ENCODE measurements at regions not wholly inside any gene's neighbourhood (a gene's known extent, or its start where the extent isn't known, plus 50 kb on each side); places are given as distances from the start of the nearest gene placed in this dataset.

DNA sequence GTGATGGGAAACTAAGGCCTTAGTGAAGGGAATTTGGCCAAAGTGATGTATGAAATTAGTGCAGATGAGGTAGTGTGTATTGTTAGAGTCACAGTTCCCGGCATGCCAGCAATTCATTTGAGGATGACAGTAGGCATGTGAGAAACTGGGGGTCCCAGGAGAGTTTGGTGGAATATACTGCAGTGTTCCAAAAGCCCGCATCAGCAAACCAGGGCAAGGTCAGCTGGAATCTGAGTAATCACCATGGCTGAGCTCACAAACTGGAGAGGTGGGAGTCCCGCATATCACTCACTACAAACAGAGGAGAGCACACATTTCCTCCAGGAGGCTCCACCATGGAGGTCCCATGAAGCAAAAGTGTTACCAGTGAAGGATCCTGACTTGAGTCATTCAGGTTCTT lies 740.7 kb downstream of the TNS3 start:
- Histone ChIP-seq H3K9me3 (replicated peaks in 1 of 3) (no peaks in the 10 kb centered on the region), H3K27me3 (no peaks in the 10 kb centered on the region), H3K27ac (no peak overlapping the region), H3K4me1 (replicated peaks in 1 of 2) (no peaks in the 10 kb centered on the region), H3K4me3 (no peak overlapping the region), H3K36me3 (replicated peaks in 1 of 2) (no peaks in the 10 kb centered on the region)
- WGBS, 4 donors = 71 to 79% (median 72%) methylated on average over 3 of the region's 3 CpGs
- intact Hi-C loops (cut with DNase I) = no loop called here
- TF ChIP-seq POLR2A (IDR thresholded peaks at IDR 0.05) = no peak
- TF ChIP-seq, protein P1, sequence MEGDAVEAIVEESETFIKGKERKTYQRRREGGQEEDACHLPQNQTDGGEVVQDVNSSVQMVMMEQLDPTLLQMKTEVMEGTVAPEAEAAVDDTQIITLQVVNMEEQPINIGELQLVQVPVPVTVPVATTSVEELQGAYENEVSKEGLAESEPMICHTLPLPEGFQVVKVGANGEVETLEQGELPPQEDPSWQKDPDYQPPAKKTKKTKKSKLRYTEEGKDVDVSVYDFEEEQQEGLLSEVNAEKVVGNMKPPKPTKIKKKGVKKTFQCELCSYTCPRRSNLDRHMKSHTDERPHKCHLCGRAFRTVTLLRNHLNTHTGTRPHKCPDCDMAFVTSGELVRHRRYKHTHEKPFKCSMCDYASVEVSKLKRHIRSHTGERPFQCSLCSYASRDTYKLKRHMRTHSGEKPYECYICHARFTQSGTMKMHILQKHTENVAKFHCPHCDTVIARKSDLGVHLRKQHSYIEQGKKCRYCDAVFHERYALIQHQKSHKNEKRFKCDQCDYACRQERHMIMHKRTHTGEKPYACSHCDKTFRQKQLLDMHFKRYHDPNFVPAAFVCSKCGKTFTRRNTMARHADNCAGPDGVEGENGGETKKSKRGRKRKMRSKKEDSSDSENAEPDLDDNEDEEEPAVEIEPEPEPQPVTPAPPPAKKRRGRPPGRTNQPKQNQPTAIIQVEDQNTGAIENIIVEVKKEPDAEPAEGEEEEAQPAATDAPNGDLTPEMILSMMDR (IDR thresholded peaks at IDR 0.05) = no peak
- DNase-seq = no peak

DNA sequence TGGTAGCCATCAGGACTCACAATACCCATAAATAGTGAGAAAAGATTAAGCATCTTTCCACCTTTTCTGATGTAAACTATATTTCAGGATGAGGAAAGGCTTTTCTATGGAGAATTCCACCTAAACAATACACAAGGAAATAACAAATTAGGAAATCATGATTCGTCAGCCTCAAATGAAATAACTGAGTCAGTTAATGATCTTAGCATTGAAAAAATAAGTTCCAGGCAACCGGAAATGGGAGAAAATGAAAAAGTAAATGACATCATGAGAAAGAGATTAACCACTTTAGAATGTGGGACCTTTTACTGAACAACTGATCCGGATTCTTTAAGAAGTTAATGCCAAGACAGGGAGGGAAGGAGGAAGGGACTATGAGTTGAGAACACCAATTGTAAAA lies 742.3 kb downstream of the TNS3 start:
- Histone ChIP-seq H3K9me3 (replicated peaks in 1 of 3) (no peaks in the 10 kb centered on the region), H3K27me3 (no peaks in the 10 kb centered on the region), H3K27ac (no peak overlapping the region), H3K4me3 (no peak overlapping the region), H3K36me3 (replicated peaks in 1 of 2) (no peaks in the 10 kb centered on the region), H3K4me1 (replicated peaks in 1 of 2) (no peaks in the 10 kb centered on the region)
- TF ChIP-seq, protein P1 (IDR thresholded peaks at IDR 0.05) = no peak
- no peak for TF ChIP-seq POLR2A (IDR thresholded peaks at IDR 0.05)
- intact Hi-C loops (cut with DNase I) = no loop called here
- DNase-seq = no peak
- 51 to 94% (median 89%) methylated on average over 3 of the region's 3 CpGs for WGBS, 4 donors

DNA sequence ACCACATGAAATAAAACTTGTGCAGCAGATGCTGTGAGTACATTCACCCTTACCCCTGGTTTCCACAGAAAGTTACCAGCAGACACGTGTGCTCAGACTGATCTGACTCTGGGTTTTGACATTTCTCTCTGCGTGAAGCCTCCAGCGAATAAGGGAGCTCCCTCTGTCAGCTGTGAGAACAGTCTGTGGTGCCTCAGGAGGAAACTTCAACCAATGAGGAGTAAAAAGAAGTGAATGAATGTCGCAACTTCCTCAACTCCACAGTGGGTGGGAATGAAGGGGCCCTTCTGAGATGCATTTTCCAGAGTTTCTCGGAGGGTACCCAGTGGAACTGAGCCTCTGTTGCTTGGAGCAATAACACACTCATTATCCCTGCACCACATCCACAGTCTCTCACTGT lies 743.4 kb downstream of the TNS3 start:
- 87 to 93% (median 91%) methylated on average over 5 of the region's 5 CpGs for WGBS, 4 donors
- no peaks in the 10 kb centered on the region for H3K27me3 ChIP-seq
- H3K27ac ChIP-seq = no peak overlapping the region
- H3K4me1 ChIP-seq (replicated peaks in 1 of 2) = no peaks in the 10 kb centered on the region
- H3K9me3 ChIP-seq (replicated peaks in 1 of 3) = no peaks in the 10 kb centered on the region
- H3K36me3 ChIP-seq (replicated peaks in 1 of 2) = no peaks in the 10 kb centered on the region
- intact Hi-C loops (cut with DNase I) = no loop called here
- H3K4me3 ChIP-seq = no peak overlapping the region
- no peak for TF ChIP-seq POLR2A (IDR thresholded peaks at IDR 0.05)
- TF ChIP-seq, protein P1 (IDR thresholded peaks at IDR 0.05) = no peak
- DNase-seq = no peak

DNA sequence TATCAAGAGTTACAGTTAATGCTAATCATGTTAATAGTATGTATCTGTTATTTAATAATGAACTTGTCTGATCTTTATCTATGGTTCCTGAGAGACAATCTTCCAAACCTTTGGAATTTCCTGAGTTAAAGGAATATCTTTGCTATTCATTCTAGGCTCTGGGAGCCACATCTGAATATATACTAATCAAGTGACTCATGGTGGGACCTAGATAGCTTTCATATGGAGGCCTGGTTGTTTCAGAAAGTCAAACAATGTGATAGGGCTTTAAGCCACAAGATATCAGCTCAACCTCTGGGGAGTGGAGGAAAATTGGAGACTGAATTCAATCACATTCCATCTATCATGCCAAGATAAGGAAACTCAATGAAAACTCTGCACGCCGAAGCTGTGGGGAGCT lies 746.4 kb downstream of the TNS3 start:
- no peaks in the 10 kb centered on the region for H3K9me3 ChIP-seq (replicated peaks in 1 of 3)
- no peak for DNase-seq
- WGBS, 4 donors = 83 to 95% (median 88%) methylated on average over 2 of the region's 2 CpGs
- no peak overlapping the region for H3K27ac ChIP-seq
- no peaks in the 10 kb centered on the region for H3K36me3 ChIP-seq (replicated peaks in 1 of 2)
- intact Hi-C loops (cut with DNase I) = no loop called here
- no peaks in the 10 kb centered on the region for H3K27me3 ChIP-seq
- no peaks in the 10 kb centered on the region for H3K4me1 ChIP-seq (replicated peaks in 1 of 2)
- TF ChIP-seq POLR2A (IDR thresholded peaks at IDR 0.05) = no peak
- TF ChIP-seq, protein P1 (IDR thresholded peaks at IDR 0.05) = no peak
- no peak overlapping the region for H3K4me3 ChIP-seq

Measured in adrenal gland (tissue), 9 donors.